OCI-LY7 (cell line): ENCODE measurements at regions not wholly inside any gene's neighbourhood (a gene's known extent, or its start where the extent isn't known, plus 50 kb on each side); places are given as distances from the start of the nearest gene placed in this dataset.

Experiments
- BruUV-seq: library from RNA; stranded (reverse); fragments of 400-500 nt; replicated peaks from 2 replicates; lab custom pipeline; 2021; lab: Mats Ljungman, UMichigan
- CTCF ChIA-PET: fragments of 300-600 bp; sonication (Branson Sonifier 250); formaldehyde crosslinking; loops from one replicate; lab custom pipeline; 2022; ENCODE audit warnings: antibody characterized with exemption; ENCODE audit not compliant: unreplicated experiment; lab: Charles Lee
- POLR2A ChIA-PET: fragments of 300-600 bp; sonication (Branson Sonifier 250); formaldehyde crosslinking; loops from one replicate; lab custom pipeline; 2022; ENCODE audit warnings: antibody characterized with exemption; lab: Charles Lee
- DNase-seq: peaks from one replicate; pipeline ENCODE4 v3.0.0-alpha.2; 2015; ENCODE audit warnings: low spot score
- H2AFZ ChIP-seq: fragments of 200-600 bp; sonication (generic), shearing (Covaris generic); 2 replicates; pipeline ENCODE4 v1.6.1; 2014; ENCODE audit warnings: mild to moderate bottlenecking, antibody characterized with exemption, low read length, moderate library complexity
- H3K27ac ChIP-seq: fragments of 200-600 bp; sonication (generic); 2 replicates; pipeline ENCODE4 v1.5.1; 2014; ENCODE audit warnings: mixed run types, low read depth, mild to moderate bottlenecking, moderate library complexity, low read length, inconsistent platforms; ENCODE audit not compliant: poor library complexity, severe bottlenecking
- H3K36me3 ChIP-seq: fragments of 200-600 bp; sonication (generic); 2 replicates; pipeline ENCODE4 v1.6.1; 2014; ENCODE audit warnings: mild to moderate bottlenecking, antibody characterized with exemption, low read length, moderate library complexity, mixed read lengths; ENCODE audit not compliant: insufficient read depth
- H3K4me1 ChIP-seq: fragments of 200-600 bp; sonication (generic); 2 replicates; pipeline ENCODE4 v1.5.1; 2014; ENCODE audit warnings: mild to moderate bottlenecking, low read length; ENCODE audit not compliant: insufficient read depth, poor library complexity, severe bottlenecking
- H3K4me2 ChIP-seq: fragments of 200-600 bp; sonication (generic); 2 replicates; pipeline ENCODE4 v1.6.1; 2014; ENCODE audit warnings: mild to moderate bottlenecking, low read length
- H3K4me3 ChIP-seq: fragments of 200-600 bp; sonication (generic); 2 replicates; pipeline ENCODE4 v1.5.1; 2014; ENCODE audit warnings: mild to moderate bottlenecking, low read depth, low read length; ENCODE audit not compliant: poor library complexity, severe bottlenecking
- H3K79me2 ChIP-seq: fragments of 200-600 bp; sonication (generic); 2 replicates; pipeline ENCODE4 v1.6.1; 2016; ENCODE audit warnings: low read depth, mild to moderate bottlenecking, low read length, moderate library complexity, mixed read lengths; ENCODE audit not compliant: insufficient read depth
- H3K9me2 ChIP-seq: fragments of 200-600 bp; sonication (generic); 2 replicates; pipeline ENCODE4 v1.6.1; 2016; ENCODE audit warnings: mild to moderate bottlenecking, low read length, mixed read lengths; ENCODE audit not compliant: insufficient read depth
- H3K9me3 ChIP-seq: fragments of 200-600 bp; sonication (generic); 2 replicates; pipeline ENCODE4 v1.6.1; 2014; ENCODE audit warnings: mild to moderate bottlenecking, mixed run types, low read length, mixed read lengths
- H4K20me1 ChIP-seq: fragments of 200-600 bp; sonication (generic); 2 replicates; pipeline ENCODE4 v1.6.1; 2014; ENCODE audit warnings: mild to moderate bottlenecking, antibody characterized with exemption, low read length, moderate library complexity, mixed read lengths; ENCODE audit not compliant: insufficient read depth
- CTCF ChIP-seq: fragments of 200-600 bp; sonication (generic); conservative IDR thresholded peaks from 2 replicates; pipeline ENCODE4 v1.5.1; 2014; ENCODE audit warnings: mild to moderate bottlenecking, antibody characterized with exemption, low read length, moderate library complexity, mixed read lengths
- EZH2phosphoT487 ChIP-seq: fragments of 200-600 bp; sonication (generic); IDR thresholded peaks from 2 replicates; pipeline ENCODE4 v1.6.1; 2018; ENCODE audit warnings: low read depth, borderline replicate concordance, mild to moderate bottlenecking, mixed run types, antibody characterized with exemption, low read length, moderate library complexity, mixed read lengths
- intact Hi-C: fragments of 100-400 bp; cut with micrococcal nuclease; formaldehyde crosslinking; loops from one replicate; pipeline ENCODE4 v1.10.0; 2022; ENCODE audit not compliant: unreplicated experiment

- Histone ChIP-seq H3K36me3 (no peaks in the 10 kb centered on the region), H3K4me2 (no peak overlapping the region), H2AFZ (no peak overlapping the region), H3K4me3 (no peak overlapping the region), H3K79me2 (no peaks in the 10 kb centered on the region), H3K9me2 (no peaks in the 10 kb centered on the region), H3K4me1 (no peaks in the 10 kb centered on the region), H3K9me3 (no peaks in the 10 kb centered on the region), H4K20me1 (no peaks in the 10 kb centered on the region), H3K27ac (no peak overlapping the region)
- no peak for DNase-seq
- ChIA-PET POLR2A (interaction anchor here (0.5 to 0.7 kb wide), 2 partner anchors 81 to 313 kb away, joined by 3 to 4 read pairs; no protein-coding TSS in a partner anchor), CTCF (no interaction called here)
- no TSS peak for BruUV-seq
- intact Hi-C loops = no loop called here
- TF ChIP-seq EZH2phosphoT487 = no peak
- TF ChIP-seq CTCF = no peak
These were observed 220.4 kb upstream of the SLC35G4 start for GRCh38 chr18:11388755-11389680.

GRCh38 chr18:11387880-11388279 lies 221.5 kb upstream of the SLC35G4 start:
- TF ChIP-seq CTCF (no peak), EZH2phosphoT487 (no peak)
- Histone ChIP-seq H4K20me1 (no peaks in the 10 kb centered on the region), H3K4me3 (no peak overlapping the region), H2AFZ (no peak overlapping the region), H3K36me3 (no peaks in the 10 kb centered on the region), H3K9me3 (no peaks in the 10 kb centered on the region), H3K27ac (no peak overlapping the region), H3K9me2 (no peaks in the 10 kb centered on the region), H3K4me1 (no peaks in the 10 kb centered on the region), H3K4me2 (no peak overlapping the region), H3K79me2 (no peaks in the 10 kb centered on the region)
- ChIA-PET POLR2A (no interaction called here), CTCF (no interaction called here)
- intact Hi-C loops = no loop called here
- DNase-seq = no peak
- BruUV-seq = no TSS peak

GRCh38 chr18:11383381-11383780 lies 226.0 kb upstream of the SLC35G4 start:
- Histone ChIP-seq H3K36me3 (no peaks in the 10 kb centered on the region), H3K79me2 (no peaks in the 10 kb centered on the region), H3K9me3 (no peaks in the 10 kb centered on the region), H3K9me2 (no peaks in the 10 kb centered on the region), H3K4me2 (no peak overlapping the region), H3K27ac (no peak overlapping the region), H4K20me1 (no peaks in the 10 kb centered on the region), H3K4me1 (no peaks in the 10 kb centered on the region), H3K4me3 (no peak overlapping the region), H2AFZ (no peak overlapping the region)
- TF ChIP-seq CTCF (no peak), EZH2phosphoT487 (no peak)
- CTCF ChIA-PET = no interaction called here
- POLR2A ChIA-PET = no interaction called here
- intact Hi-C loops = no loop called here
- no peak for DNase-seq
- no TSS peak for BruUV-seq
